ENCODE measurements at regions not wholly inside any gene's neighbourhood (a gene's known extent, or its start where the extent isn't known, plus 50 kb on each side); places are given as distances from the start of the nearest gene placed in this dataset.

GRCh38 chr12:124420996-124421674 is 126.2 kb downstream of the RFLNA start:
- peak overlapping the region; percentile 65 for H3K4me3 ChIP-seq
- no peak for TF ChIP-seq CTCF (IDR thresholded peaks at IDR 0.05)
- peak overlapping the region; percentile 93 to 97 for H3K27ac ChIP-seq
- DNase-seq (ENCODE audit: low spot score) = peak; percentile 86

- H3K4me3 ChIP-seq = peak overlapping the region; percentile 65
- H3K27ac ChIP-seq = peak overlapping the region; percentile 93 to 97
- no peak for DNase-seq (ENCODE audit: low spot score)
- no peak for TF ChIP-seq CTCF (IDR thresholded peaks at IDR 0.05)
Observed at GRCh38 chr12:124420041-124420995, 125.4 kb downstream of the RFLNA start.

- H3K4me3 ChIP-seq = no peak overlapping the region
- peak overlapping the region; percentile 13 to 54 for H3K27ac ChIP-seq
- TF ChIP-seq CTCF (IDR thresholded peaks at IDR 0.05) = no peak
- DNase-seq (ENCODE audit: low spot score) = no peak
Observed at GRCh38 chr12:124419292-124420040, 124.6 kb downstream of the RFLNA start.

- no peak for TF ChIP-seq CTCF (IDR thresholded peaks at IDR 0.05)
- no peak for DNase-seq (ENCODE audit: low spot score)
- no peak overlapping the region for H3K4me3 ChIP-seq
- H3K27ac ChIP-seq = peak overlapping the region; percentile 13 to 54
Observed at GRCh38 chr12:124418791-124419190, 123.9 kb downstream of the RFLNA start.

- H3K27ac ChIP-seq = peak overlapping the region in 1 of 2 donors; percentile 54
- H3K4me3 ChIP-seq = no peak overlapping the region
- TF ChIP-seq CTCF (IDR thresholded peaks at IDR 0.05) = no peak
- no peak for DNase-seq (ENCODE audit: low spot score)
Observed at GRCh38 chr12:124418156-124418555, 123.3 kb downstream of the RFLNA start.

GRCh38 chr12:124416516-124417395 is 121.9 kb downstream of the RFLNA start:
- H3K27ac ChIP-seq = peak overlapping the region in 1 of 2 donors; percentile 9
- TF ChIP-seq CTCF (IDR thresholded peaks at IDR 0.05) = no peak

More at GRCh38 chr12:124416516-124417395, 121.9 kb downstream of the RFLNA start:
- DNase-seq (ENCODE audit: low spot score) = no peak
- no peak overlapping the region for H3K4me3 ChIP-seq

All from coronary artery (tissue), 2 donors.